GM19023 (cell line): ENCODE measurements at regions not wholly inside any gene's neighbourhood (a gene's known extent, or its start where the extent isn't known, plus 50 kb on each side); places are given as distances from the start of the nearest gene placed in this dataset.

ENCODE experiments used
- ATAC-seq: cut with Tn5 transposase; IDR thresholded peaks from one replicate; pipeline ENCODE4 v1.9.1; 2021; ENCODE audit warnings: mild to moderate bottlenecking, moderate library complexity; ENCODE audit not compliant: unreplicated experiment

DNA sequence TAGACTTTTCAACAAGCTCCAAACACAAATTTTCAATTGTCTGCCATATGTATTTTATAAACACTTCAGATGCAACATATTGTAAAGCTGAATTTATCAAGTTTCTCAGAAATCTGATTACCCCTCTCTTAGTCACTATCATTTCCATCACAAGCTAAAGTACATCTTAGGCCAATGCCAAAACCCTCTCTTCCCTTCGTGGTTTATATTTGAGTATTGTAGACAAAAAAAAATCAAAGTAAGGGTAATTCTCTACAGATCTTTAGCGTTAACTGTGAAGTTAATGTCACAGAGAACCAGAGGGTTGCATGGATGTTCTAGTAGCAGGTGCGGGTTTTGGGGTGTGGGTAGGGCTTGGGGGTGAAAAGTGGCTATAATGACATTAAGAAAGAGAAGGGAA lies 387.7 kb upstream of the PTGER4 start:
- ATAC-seq: no peak

DNA sequence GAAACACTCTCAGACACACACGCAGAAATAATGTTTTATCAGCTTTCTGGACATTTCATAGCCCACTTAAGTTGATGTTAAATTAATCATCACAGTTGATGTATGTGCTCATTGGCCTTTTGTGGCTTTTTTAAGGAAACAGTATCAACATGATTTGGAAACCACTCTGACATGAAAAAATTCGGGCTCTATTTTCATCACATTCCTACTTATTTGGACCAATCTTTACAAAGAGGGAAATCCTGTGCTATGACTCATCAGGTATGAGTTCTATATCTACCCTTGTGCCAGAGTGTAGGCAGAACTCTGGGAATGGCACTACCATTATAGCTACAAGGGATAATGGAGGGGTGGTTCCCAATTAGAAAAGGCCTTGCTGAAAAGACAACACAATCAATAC lies 388.4 kb upstream of the PTGER4 start:
- ATAC-seq: no peak

DNA sequence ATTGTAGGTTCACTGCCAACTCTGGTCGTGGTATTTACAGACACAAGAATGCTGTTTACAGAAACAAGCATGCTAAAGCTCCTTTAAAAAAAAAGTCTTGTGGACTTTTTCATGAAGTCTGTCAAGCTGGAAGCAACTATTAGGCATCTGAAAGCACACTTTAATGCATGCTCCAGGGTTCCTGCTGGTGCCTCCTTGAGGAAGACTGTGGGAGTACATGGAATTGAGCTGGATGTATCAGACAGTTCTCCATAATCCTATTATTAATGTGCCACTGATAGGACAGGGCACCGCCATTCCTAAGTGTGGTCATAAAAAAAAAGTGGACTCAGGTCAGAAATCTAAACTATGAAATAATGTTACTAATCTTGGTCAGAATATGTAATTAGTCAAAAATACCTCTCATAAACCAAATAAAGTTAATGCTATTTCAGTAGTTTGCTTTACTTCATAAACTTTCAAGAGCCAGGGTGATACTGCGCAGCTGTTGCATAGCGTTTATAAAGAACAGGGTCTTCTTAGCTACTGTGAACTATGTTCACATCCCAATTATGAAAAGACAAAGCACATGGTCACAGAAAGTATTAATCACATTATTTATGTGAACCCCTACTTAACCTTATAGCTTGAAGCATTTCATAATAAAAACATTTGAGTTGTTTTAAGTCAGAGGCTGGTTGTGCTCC lies 390.8 kb upstream of the PTGER4 start:
- no peak for ATAC-seq

DNA sequence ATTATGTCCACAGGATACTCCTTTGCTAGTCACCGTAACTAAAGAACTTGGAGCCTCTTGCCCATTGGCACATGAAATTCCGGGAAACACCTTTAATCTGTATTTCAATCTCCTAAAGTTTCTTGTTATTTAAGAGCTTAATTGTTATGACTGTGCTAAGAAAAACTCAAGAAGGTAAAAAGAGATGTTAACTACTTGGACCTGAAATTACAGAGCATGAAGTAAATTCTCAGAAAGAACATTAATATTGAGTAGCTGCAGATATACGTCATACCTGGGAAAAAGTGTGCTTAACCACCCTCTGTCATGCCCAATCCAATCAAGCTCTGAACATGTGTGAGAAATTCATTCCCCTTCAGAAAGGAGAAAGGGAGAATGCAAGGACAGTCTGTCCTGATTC lies 394.9 kb upstream of the PTGER4 start:
- no peak for ATAC-seq

DNA sequence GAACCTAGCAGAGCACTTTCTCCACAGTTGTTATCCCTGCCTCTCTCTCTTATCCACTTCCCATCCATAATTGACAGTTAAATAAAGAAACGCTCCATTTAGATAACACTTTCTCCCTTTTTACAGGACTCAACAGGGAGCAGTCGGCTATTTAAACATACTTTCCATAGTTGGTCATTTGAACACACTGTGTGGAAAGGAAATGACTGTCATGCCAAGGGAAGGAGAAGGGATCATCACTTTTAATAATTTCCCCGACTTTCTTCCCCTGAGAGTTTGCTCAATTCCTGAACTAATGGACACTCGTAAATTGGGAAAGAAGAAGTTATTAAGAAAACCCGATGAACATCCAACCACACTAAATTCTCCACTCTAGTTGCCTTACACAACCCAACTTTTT lies 400.8 kb upstream of the PTGER4 start:
- ATAC-seq: no peak

DNA sequence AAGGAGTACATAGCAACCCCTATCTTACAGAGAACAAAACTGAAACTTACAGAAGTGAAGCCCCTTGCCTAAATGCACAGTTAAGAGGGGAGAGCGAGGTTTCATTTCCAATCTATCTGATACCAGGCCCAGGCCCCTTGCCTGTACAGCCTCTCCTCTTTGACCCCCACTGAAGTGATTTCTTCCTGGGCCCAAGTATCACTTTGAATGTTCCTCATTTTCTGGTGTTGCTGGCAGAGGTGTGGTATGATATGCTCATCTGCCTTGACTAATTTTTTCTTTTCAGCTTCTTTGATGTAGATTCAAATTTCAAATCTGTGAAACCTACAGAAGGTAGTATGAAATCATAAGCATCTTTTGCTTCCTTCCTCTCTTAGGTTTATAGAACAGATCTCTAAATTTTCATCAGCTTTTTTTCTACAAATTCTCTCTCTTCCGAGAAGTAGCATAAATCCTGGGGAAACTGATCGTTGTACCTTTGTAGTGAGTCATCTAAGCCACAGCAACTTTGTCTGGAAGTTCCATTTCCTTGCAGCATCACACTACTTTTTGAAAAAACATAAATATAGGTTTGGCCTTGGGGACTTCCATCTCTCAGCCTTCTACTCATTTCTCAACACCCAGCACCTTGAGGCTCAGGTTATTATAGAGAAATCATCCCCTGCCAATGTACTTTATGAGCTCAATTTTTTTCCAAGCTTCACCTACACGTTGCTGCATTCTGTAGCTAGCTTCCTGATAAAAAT lies 402.4 kb upstream of the PTGER4 start:
- ATAC-seq: peak; percentile 57

DNA sequence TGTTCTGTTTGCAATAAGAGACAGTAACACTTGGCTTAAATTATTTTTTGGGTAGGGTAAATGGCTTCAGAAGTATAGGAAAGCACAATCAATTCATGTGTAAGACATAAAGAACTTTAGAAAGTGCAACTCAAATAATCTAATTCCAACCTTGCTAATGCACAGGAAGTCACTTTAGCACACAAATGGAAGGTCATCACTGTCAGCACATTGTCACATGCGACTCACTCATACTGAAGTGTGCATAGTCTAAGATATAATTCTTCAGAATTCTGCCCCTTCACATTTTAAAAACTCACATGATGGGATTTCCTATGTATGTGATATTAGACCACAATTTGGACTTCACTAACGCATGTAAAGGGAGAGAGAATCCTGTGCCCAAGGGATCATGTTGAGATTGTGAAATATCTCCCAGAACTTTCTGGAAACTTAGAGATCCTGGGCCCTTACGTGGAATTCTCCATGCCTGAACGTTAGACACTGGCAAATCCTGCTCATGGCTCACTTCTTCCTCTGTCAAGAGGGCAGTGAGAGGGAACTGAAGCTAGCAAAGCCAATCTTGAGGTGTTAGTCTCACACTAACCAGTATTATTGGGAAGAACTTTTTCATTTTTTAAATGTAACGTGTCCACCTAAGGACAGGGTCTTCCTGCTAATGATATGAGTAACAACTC lies 403.2 kb upstream of the PTGER4 start:
- ATAC-seq: peak; percentile 26

DNA sequence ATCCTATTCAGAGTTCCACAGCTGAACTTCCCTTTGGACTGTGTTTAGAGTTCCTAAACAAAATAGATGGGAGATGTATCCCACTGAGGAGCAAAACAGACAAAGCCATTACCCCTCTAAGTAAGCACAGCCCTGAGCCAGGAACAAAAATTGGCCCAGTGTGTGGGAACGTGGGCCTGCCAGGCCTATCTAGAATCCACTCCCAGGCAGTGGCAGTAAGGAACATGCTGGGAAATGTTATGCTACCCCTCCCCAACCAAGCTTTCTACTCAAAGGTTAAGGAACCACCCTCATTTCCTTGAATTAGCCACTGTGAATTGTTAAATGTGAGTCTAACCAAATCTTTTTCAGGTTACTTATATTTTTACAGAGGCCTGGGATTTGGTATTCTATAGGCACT lies 405.1 kb upstream of the PTGER4 start:
- no peak for ATAC-seq

DNA sequence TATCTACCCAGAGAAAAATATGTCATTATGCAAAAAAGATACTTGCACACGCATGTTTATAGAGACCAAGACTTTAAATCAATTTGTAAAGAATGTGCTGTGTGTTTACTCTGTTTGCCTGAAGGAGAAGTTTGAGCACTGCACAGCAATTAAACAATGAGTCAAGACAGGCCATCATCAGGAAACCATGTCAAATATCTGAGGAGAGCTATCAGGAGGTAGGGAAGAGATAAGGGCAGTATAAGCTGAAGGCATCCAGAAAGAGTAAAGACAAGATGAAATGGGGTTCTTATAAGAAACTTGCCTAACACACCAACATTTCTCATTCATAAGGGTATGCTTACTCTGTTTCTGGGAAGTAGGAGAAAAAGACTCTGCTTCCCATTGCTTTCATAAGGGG lies 405.8 kb upstream of the PTGER4 start:
- no peak for ATAC-seq

DNA sequence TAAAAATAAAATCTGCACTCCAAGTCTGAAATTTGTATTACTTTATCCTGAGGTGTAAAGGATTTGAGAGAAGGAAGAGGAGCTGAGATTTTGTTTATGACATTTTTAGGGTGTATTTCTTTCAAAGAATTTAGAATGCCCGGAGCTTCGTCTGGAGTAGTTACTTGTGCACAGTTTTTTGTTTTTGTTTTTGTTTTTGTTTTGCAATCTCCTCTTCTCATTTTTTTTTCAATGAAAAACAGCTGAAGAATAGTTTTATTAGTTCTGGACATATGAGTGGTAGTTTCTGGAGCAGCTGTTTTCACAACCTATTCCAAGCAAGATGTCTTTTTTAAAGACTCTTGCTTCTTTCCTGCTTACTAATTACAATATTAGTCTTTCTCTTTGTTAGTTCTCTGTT lies 408.2 kb upstream of the PTGER4 start:
- no peak for ATAC-seq

DNA sequence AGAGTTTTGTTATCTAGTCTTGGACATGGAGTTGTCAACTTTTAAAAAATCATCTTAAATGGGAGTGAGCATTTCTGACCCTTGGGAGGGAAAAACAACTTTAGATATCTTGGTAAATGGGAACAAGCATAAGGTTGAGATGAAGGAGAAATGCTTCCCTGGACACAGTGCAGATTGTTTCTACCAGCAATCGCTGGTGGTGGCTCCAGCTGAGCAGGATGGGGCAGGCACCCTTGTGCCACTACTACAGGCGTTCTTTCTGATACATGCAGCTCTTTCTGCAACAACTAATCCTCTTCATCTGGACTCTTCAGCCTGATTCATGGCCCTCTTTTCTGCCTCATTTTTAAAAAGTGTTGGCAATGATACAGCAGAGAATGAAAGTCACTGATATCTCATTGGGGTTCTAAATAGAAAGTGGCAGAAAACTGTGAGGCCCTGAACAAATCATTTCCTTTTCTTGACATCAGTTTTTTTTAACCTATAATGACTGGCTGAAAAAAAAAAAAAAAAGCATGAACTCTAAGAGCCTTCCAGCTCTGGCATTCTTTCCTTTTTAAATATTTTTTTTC lies 409.4 kb upstream of the PTGER4 start:
- no peak for ATAC-seq

DNA sequence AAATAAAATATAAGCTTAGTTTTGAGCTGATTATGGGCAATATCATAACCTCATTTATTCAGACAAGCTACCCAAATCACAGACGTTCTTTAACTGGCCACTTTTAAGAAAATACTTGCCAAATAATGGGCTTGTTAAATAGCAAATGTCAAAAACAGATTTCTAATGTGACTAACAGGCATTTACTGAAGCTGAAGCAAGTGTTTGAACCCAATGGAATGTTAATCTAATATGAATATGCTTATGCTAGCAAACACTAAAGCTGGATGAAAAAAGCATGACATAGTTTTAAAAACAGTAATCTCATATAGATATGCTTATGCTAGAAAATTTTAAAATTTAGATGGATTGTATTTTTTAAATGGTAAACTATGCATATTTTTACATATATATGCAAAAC lies 411.6 kb upstream of the PTGER4 start:
- ATAC-seq: no peak

DNA sequence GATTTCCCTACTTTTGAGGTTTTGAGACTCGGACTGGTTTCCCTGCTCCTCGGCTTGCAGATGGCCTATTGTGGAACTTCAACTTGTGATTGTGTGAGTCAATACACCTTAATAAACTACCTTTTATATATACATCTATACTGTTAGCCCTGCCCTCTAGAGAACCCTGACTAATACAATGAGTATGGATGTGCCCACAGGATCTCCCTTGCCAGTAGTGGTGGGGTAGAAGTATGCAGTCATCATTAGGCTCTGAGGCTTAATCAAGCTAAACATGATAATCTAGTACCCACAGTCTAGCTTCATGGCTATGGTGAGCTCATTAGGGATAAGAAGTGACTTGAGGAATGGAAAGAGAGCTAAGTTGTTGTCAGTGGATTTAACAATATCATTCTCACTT lies 412.8 kb upstream of the PTGER4 start:
- ATAC-seq: no peak

DNA sequence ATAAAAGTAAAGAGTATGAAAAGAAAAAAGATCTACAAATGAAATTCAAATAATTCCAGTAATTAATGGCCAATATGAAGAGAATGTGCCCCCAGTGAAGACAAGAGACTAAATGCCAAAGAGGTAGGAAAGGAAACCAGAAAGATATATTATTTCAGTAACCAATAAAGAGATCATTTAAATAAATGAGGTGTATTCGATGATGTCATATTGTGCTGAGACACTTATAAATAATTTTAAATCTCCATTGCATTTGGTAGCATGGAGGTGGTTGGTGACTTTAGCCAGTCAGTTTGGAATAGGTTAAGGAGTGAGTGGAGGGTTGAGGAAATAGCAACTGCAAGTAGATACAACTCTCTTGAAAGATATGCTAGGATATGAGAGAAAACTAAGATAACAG lies 417.7 kb upstream of the PTGER4 start:
- ATAC-seq: no peak

DNA sequence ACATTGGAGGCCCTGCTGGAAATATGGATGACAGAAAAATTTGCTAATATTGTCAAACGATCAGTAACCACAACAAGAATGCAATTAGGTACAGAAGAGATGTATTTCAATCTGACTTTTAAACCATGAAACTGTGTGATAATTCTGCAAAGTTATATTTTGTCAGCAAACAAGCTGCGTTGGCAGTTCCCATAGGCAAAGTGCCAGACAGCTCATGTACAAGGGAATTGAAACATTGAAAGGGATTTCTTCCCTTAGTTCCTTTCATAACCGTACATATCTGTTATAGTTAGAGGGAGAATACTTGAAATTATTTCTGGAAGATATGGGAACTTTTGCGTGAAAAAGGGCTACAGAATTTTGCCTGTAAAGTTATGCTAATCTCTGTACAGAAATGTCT lies 419.4 kb upstream of the PTGER4 start:
- no peak for ATAC-seq

DNA sequence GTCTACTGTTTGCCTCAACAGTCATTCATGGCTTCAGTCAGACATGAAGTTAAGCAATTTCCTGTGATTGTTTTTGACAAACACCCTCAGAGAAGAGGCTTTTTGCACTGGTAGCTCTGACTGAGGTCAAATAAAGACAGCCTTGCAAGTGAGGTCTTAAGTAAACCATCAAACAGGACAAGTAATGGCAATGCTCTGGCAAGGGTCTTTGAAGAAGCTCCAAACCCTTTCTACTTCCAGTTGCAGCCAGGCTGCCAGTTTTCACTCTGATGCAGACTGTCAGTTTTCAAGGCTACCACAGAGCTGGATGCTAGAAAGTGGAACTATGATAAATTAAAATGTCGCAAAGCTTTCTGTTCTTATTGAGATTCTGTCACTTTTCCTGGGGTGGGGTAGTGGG lies 421.5 kb upstream of the PTGER4 start:
- ATAC-seq: no peak

DNA sequence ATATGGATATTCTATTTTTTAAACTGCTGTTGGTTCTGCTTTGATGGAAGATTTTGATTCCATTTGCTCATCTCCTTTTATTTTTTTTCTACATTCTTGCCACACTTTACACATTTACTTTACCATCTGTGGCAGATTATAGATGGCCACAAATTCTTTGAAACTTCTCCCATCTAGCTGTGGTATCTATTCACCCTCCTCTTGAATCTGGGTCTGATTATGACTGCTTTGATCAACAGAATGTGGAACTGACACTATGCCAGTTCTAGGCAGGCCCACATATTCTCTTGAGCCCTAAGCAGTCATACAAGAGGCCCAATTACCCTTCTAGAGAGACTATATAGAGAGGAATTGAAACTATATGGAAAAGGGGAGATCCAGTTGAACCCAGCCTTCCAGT lies 439.0 kb upstream of the PTGER4 start:
- ATAC-seq: no peak

DNA sequence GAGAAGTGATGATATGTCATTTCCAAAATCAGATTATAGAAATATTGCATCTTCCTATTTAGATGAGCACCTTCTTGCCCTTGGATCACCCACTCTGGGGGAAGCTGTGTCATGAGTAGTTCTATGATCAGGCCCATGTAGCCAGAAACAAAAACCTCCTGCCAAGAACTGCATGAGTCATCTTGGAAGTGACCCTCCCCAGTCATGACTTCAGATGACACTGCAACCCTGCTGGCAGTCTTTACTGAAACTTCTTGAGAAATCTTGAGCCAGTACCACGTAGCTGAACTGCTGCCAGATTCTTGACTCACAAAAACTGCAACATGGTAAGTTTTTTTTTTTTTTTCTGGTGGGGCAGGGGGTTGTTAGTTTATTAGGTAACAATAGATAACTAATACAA lies 439.6 kb upstream of the PTGER4 start:
- no peak for ATAC-seq

DNA sequence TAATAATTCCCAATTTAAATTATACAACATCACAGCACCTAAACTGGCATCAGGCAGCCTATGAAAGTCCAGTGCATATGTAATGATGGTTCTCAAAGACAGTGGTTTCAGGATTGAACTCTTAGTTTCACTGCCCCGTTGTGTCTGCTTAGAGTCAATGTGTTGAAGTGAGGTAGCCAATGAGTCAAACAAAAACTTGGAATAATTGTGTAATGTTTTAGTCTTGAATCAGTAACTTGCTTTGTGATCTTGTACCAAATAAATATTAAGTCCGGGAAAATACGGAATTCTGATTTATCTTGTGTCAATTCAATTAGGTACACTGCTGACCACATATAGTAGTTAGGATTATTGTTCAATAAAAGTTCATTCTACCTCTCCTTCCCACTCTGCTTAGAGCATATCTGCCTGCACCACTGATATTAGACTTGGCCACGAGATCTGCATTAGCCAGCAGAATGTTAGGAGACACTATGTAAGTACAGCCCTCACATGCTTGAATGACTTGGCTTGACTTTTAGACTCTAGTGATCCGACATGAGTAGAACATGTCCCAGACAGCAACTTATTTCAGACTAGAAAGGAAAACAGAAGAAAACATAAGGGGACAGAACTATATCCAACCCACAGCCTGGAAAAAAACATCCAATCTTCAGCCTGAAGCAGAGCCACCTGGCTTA lies 441.5 kb upstream of the PTGER4 start:
- no peak for ATAC-seq

DNA sequence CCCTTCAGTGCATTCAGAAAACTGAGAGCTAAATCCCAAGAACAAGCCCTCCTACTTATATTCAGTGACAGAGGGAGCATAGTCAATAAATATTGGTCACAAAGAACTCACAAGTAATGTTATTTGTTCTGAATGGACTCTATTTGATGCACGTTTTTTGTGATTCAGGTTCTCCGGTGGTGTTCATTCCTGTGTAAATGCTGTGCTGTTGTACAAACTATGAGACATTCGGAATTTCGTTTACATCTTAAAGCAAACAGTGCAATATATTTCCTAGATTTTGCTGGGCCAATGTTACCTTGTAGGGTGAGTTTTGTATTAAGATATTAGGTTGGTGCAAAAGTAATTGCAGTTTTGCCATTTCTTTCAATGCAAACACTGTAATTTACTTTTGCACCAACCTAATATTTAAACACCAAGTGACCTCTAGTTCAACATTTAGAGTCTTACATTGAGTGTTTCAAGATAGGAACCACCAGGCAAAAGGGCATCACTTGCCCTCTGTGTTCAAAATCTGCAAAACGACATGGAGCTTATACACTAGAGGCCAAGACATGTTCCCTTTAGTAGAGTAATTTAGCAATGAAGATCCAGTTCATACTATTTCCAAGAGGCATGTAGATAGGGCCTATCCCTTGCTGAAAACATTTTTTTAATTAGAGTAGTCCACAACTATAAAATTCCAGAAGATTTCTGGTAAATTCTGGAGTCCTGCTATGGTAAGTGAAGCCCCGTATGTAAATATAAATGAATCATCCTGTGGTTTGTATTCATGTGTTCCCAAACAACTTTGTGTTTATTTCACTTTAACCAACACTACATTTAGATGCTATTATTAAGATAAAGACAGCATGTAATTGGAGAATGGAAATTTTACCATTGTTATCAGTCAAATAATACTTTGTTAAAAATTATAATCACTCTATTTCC lies 444.0 kb upstream of the PTGER4 start:
- ATAC-seq: no peak
